ENCODE measurements at regions not wholly inside any gene's neighbourhood (a gene's known extent, or its start where the extent isn't known, plus 50 kb on each side); places are given as distances from the start of the nearest gene placed in this dataset.

DNA sequence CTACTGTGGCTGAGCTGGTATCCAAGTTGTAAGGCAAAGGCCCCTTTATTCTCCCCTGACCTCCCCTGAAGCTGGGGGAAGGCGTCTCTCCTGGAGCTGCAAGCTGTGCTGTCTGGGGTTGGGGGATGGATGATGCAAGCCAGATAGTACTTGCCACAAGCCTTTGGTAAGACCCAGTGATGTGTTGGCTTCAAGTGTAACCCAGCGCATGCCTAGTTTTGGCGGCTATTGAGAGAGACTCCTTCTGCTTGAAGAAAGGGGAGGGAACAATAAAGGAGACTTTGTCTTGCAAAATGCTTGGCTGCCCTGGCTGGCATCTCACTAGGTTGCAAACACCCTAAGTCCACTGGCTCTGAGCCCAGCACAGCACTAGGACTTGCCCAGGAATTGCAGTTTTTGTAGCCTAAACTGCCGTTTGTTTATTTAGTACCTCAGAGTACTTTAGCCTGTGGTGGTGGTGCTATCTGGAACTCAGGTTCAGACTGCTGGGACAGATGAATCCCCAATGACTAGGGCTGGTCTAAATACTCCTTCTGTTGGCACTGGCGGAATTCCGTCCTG lies 108.2 kb downstream of the TNFSF13B start:
- no peak overlapping the region for H3K4me3 ChIP-seq (ENCODE audit: low read length in 2 of 2)
- ATAC-seq (ENCODE audit: low FRiP score): no peak

DNA sequence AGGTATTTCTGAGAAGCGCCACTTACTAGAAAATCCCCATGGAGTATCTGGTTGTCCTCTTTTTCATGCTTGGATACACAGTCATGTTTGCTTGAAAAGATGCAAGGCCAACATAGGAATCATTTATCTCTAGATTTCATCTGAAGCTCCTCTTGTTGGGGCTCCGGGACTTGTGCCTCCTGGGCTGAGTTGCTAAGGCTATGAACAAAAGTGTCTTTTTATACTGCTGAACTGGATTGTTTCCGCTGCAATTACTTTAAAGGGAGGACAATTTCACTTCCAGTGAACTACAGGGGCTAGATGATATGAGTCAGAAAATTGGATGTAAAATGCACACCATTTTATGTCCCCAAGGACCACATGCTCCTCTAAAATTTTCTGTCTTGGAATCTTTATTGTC lies 114.1 kb downstream of the TNFSF13B start:
- H3K9me3 ChIP-seq (ENCODE audit: control insufficient read depth, low read length): no peaks in the 10 kb centered on the region
- no peak for DNase-seq
- no peaks in the 10 kb centered on the region for H3K4me1 ChIP-seq (ENCODE audit: control insufficient read depth in 1 of 2, insufficient read depth in 2 of 2, low read length in 2 of 2)
- intact Hi-C loops (cut with DNase I): no loop called here
- H3K27ac ChIP-seq (ENCODE audit: low read depth in 1 of 2, low read length in 2 of 2): no peak overlapping the region
- no peak overlapping the region for H3K4me3 ChIP-seq (ENCODE audit: low read length in 2 of 2)
- no peaks in the 10 kb centered on the region for H3K36me3 ChIP-seq (ENCODE audit: control insufficient read depth in 1 of 2, insufficient read depth in 2 of 2, low read length in 1 of 2)
- WGBS, 2 donors: 61 to 84% methylated on average over 3 of the region's 3 CpGs
- H3K27me3 ChIP-seq (ENCODE audit: control insufficient read depth in 1 of 2, insufficient read depth in 2 of 2, low read length in 1 of 2): no peaks in the 10 kb centered on the region
- ATAC-seq (ENCODE audit: low FRiP score): no peak

More for the DNA sequence above, 108.2 kb downstream of the TNFSF13B start:
- Histone ChIP-seq H3K9me3 (ENCODE audit: control insufficient read depth, low read length) (peaks cover 1% of the 10 kb centered on the region), H3K4me1 (ENCODE audit: control insufficient read depth in 1 of 2, insufficient read depth in 2 of 2, low read length in 2 of 2) (no peaks in the 10 kb centered on the region), H3K36me3 (ENCODE audit: control insufficient read depth in 1 of 2, insufficient read depth in 2 of 2, low read length in 1 of 2) (no peaks in the 10 kb centered on the region), H3K27ac (ENCODE audit: low read depth in 1 of 2, low read length in 2 of 2) (no peak overlapping the region), H3K27me3 (ENCODE audit: control insufficient read depth in 1 of 2, insufficient read depth in 2 of 2, low read length in 1 of 2) (no peaks in the 10 kb centered on the region)
- no peak for DNase-seq
- 76% methylated on average over 6 of the region's 6 CpGs for WGBS, 2 donors
- intact Hi-C loops (cut with DNase I): no loop called here

DNA sequence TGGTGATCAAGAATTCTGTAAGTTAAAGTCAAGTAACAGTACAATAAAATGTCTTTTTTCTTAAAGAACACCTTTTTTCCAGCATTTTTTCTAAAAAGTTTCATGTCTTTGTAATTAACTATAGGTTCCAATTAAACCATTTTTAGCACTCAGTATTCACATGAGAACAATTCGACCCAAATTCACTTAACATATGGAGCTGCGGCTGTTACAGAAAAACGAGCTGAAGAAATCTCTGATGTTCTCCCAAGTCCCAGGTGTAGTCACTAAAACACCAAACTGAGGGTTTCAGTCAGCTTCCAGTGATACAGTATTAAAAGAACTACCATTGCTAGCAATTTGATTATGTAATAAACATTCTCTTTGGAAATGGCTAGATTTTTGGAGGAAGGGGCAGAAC lies 117.6 kb downstream of the TNFSF13B start:
- no peak for DNase-seq
- no peak overlapping the region for H3K4me3 ChIP-seq (ENCODE audit: low read length in 2 of 2)
- ATAC-seq (ENCODE audit: low FRiP score): no peak
- intact Hi-C loops (cut with DNase I): no loop called here
- 80 to 86% methylated on average over 3 of the region's 3 CpGs for WGBS, 2 donors
- no peaks in the 10 kb centered on the region for H3K9me3 ChIP-seq (ENCODE audit: control insufficient read depth, low read length)
- no peaks in the 10 kb centered on the region for H3K36me3 ChIP-seq (ENCODE audit: control insufficient read depth in 1 of 2, insufficient read depth in 2 of 2, low read length in 1 of 2)
- no peaks in the 10 kb centered on the region for H3K27me3 ChIP-seq (ENCODE audit: control insufficient read depth in 1 of 2, insufficient read depth in 2 of 2, low read length in 1 of 2)
- H3K4me1 ChIP-seq (ENCODE audit: control insufficient read depth in 1 of 2, insufficient read depth in 2 of 2, low read length in 2 of 2): no peaks in the 10 kb centered on the region
- H3K27ac ChIP-seq (ENCODE audit: low read depth in 1 of 2, low read length in 2 of 2): no peak overlapping the region

DNA sequence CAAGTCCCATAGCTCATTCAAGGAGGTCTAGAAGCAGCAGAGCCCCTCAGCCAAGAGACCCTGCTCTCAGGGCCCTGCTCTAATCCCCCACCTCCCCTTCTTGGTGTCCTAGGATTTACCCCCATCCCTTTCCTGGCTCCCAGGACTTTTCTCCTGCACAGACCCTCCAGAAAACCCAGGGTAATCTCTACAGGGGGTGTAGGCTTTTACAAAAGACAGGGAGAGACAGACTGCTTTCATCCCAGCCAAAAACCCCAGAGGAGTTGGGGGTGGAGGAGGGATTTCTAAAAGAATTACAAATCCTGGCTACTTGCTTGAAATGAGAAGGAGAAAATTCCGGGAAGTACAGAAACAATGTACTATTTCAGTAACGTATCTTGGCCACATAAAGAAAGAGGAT lies 133.3 kb downstream of the TNFSF13B start:
- DNase-seq: no peak
- H3K4me3 ChIP-seq (ENCODE audit: low read length in 2 of 2): no peak overlapping the region
- no peaks in the 10 kb centered on the region for H3K27me3 ChIP-seq (ENCODE audit: control insufficient read depth in 1 of 2, insufficient read depth in 2 of 2, low read length in 1 of 2)
- H3K9me3 ChIP-seq (ENCODE audit: control insufficient read depth, low read length): no peaks in the 10 kb centered on the region
- no peaks in the 10 kb centered on the region for H3K4me1 ChIP-seq (ENCODE audit: control insufficient read depth in 1 of 2, insufficient read depth in 2 of 2, low read length in 2 of 2)
- WGBS, 2 donors: 23 to 34% methylated on average over 2 of the region's 2 CpGs
- no peak for ATAC-seq (ENCODE audit: low FRiP score)
- no peak overlapping the region for H3K27ac ChIP-seq (ENCODE audit: low read depth in 1 of 2, low read length in 2 of 2)
- intact Hi-C loops (cut with DNase I): no loop called here
- H3K36me3 ChIP-seq (ENCODE audit: control insufficient read depth in 1 of 2, insufficient read depth in 2 of 2, low read length in 1 of 2): no peaks in the 10 kb centered on the region

DNA sequence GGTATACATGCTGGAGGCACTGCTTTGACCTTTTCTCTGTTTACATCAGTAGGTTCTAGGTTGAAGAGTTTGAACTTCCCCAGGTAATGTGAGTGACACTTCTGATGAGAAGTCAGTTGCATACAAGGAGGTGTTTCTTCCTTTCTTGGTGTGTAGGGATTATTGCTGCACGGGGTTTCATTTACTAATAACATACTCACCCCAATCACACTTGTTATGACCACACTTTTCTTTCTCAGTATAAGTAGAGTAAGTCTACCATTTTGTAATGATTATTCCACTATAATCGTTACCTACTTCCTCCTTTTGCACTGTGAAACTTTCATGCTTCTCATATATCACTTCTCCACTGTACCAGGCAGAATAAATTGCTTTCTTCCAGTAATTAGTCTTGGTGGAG lies 138.0 kb downstream of the TNFSF13B start:
- no peak overlapping the region for H3K4me3 ChIP-seq (ENCODE audit: low read length in 2 of 2)
- DNase-seq: no peak
- ATAC-seq (ENCODE audit: low FRiP score): no peak
- intact Hi-C loops (cut with DNase I): no loop called here
- no peaks in the 10 kb centered on the region for H3K27me3 ChIP-seq (ENCODE audit: control insufficient read depth in 1 of 2, insufficient read depth in 2 of 2, low read length in 1 of 2)
- no peak overlapping the region for H3K27ac ChIP-seq (ENCODE audit: low read depth in 1 of 2, low read length in 2 of 2)
- H3K36me3 ChIP-seq (ENCODE audit: control insufficient read depth in 1 of 2, insufficient read depth in 2 of 2, low read length in 1 of 2): no peaks in the 10 kb centered on the region
- H3K4me1 ChIP-seq (ENCODE audit: control insufficient read depth in 1 of 2, insufficient read depth in 2 of 2, low read length in 2 of 2): no peaks in the 10 kb centered on the region
- WGBS, 2 donors: 71 to 76% methylated on average over 2 of the region's 2 CpGs
- peaks cover 2% of the 10 kb centered on the region for H3K9me3 ChIP-seq (ENCODE audit: control insufficient read depth, low read length)

DNA sequence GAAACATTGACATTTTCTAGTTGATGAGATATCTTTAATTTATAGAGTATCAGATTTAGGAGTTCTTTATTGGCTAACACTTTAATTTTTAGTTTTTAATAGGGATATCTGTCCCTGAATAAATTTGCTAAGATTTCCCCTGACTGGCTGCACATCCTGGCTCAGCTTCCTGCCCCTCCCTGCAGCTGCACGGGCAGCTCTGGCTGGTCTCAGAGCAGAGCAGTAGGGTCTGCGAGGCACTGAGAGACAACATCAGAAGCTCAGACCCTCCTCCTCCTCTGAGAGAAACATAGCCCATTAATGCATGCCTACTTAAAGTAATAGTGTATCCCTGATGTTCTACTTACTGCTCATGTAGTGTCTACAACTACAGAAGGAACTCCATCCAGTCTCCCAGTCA lies 139.2 kb downstream of the TNFSF13B start:
- Histone ChIP-seq H3K27me3 (ENCODE audit: control insufficient read depth in 1 of 2, insufficient read depth in 2 of 2, low read length in 1 of 2) (no peaks in the 10 kb centered on the region), H3K4me1 (ENCODE audit: control insufficient read depth in 1 of 2, insufficient read depth in 2 of 2, low read length in 2 of 2) (no peaks in the 10 kb centered on the region), H3K27ac (ENCODE audit: low read depth in 1 of 2, low read length in 2 of 2) (no peak overlapping the region), H3K9me3 (ENCODE audit: control insufficient read depth, low read length) (peaks cover 2% of the 10 kb centered on the region), H3K36me3 (ENCODE audit: control insufficient read depth in 1 of 2, insufficient read depth in 2 of 2, low read length in 1 of 2) (no peaks in the 10 kb centered on the region), H3K4me3 (ENCODE audit: low read length in 2 of 2) (no peak overlapping the region)
- intact Hi-C loops (cut with DNase I): no loop called here
- 3 to 4% methylated on average over 2 of the region's 2 CpGs for WGBS, 2 donors
- ATAC-seq (ENCODE audit: low FRiP score) (no peak), DNase-seq (no peak)

DNA sequence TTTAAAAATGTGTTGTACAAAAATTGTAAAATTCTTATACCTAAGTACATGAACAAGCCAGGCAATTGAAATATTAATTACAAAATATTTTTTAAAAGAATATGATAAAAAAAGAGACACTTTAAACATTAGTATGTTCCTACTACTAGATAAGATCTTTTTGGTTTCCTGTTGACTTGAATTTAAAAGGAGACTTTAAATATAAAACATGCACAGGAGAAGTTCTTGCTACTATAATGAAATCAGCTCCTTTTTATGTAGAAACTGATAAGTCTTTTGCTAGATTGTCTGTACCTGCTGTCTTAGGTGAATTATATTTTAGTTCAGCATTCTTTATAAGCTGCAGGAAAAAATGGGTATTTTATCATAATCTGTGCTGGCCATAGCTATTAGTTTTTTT lies 140.2 kb downstream of the TNFSF13B start:
- Histone ChIP-seq H3K4me1 (ENCODE audit: control insufficient read depth in 1 of 2, insufficient read depth in 2 of 2, low read length in 2 of 2) (no peaks in the 10 kb centered on the region), H3K27me3 (ENCODE audit: control insufficient read depth in 1 of 2, insufficient read depth in 2 of 2, low read length in 1 of 2) (no peaks in the 10 kb centered on the region), H3K4me3 (ENCODE audit: low read length in 2 of 2) (no peak overlapping the region), H3K9me3 (ENCODE audit: control insufficient read depth, low read length) (peaks cover 2% of the 10 kb centered on the region), H3K36me3 (ENCODE audit: control insufficient read depth in 1 of 2, insufficient read depth in 2 of 2, low read length in 1 of 2) (no peaks in the 10 kb centered on the region), H3K27ac (ENCODE audit: low read depth in 1 of 2, low read length in 2 of 2) (no peak overlapping the region)
- no peak for DNase-seq
- no peak for ATAC-seq (ENCODE audit: low FRiP score)
- intact Hi-C loops (cut with DNase I): no loop called here

DNA sequence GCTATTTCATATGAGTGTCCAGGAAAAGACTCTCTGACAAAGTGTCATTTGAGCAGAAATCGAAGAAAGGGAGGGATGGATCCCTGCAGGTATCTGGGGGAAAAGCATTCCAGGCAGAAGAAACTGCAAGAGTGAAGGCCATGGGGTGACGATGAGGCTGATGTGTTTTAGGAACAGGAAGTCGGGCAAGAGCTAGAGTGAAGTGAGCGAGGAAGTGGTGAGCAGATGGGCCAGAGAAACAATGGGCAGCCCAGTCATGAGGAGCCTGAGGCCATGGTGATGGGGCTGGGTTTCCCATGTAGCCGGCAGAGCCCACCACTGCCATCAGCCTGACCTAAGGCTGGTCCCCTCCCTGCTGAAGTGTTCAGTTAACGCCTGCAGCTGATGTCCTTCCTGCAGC lies 150.2 kb downstream of the TNFSF13B start:
- intact Hi-C loops (cut with DNase I): no loop called here
- Histone ChIP-seq H3K27me3 (ENCODE audit: control insufficient read depth in 1 of 2, insufficient read depth in 2 of 2, low read length in 1 of 2) (no peaks in the 10 kb centered on the region), H3K4me1 (ENCODE audit: control insufficient read depth in 1 of 2, insufficient read depth in 2 of 2, low read length in 2 of 2) (no peaks in the 10 kb centered on the region), H3K9me3 (ENCODE audit: control insufficient read depth, low read length) (no peaks in the 10 kb centered on the region), H3K27ac (ENCODE audit: low read depth in 1 of 2, low read length in 2 of 2) (no peak overlapping the region), H3K36me3 (ENCODE audit: control insufficient read depth in 1 of 2, insufficient read depth in 2 of 2, low read length in 1 of 2) (no peaks in the 10 kb centered on the region), H3K4me3 (ENCODE audit: low read length in 2 of 2) (no peak overlapping the region)
- DNase-seq (no peak), ATAC-seq (ENCODE audit: low FRiP score) (no peak)
- 78 to 79% methylated on average over 6 of the region's 6 CpGs for WGBS, 2 donors

DNA sequence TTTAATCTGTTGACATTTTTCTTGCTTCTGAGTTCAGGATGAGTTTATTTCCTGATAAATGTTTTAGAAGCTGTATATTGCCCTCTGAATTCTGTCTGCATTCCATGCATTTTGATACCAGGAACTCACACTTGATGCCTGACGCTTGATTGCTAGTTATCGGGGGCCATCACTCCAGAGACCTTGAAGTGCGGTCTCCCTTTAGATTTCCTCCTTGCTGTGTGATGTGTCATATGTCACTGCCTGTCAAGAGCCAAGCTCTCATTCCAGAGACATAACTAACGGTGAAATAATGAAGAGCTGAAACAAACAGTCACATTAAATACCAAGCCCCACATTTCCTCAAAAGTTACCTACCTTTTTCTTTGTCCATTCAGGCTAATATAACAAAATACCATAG lies 155.5 kb downstream of the TNFSF13B start:
- no peak for DNase-seq
- Histone ChIP-seq H3K9me3 (ENCODE audit: control insufficient read depth, low read length) (peaks cover 1% of the 10 kb centered on the region), H3K4me1 (ENCODE audit: control insufficient read depth in 1 of 2, insufficient read depth in 2 of 2, low read length in 2 of 2) (no peaks in the 10 kb centered on the region), H3K36me3 (ENCODE audit: control insufficient read depth in 1 of 2, insufficient read depth in 2 of 2, low read length in 1 of 2) (no peaks in the 10 kb centered on the region), H3K27me3 (ENCODE audit: control insufficient read depth in 1 of 2, insufficient read depth in 2 of 2, low read length in 1 of 2) (no peaks in the 10 kb centered on the region), H3K4me3 (ENCODE audit: low read length in 2 of 2) (no peak overlapping the region), H3K27ac (ENCODE audit: low read depth in 1 of 2, low read length in 2 of 2) (no peak overlapping the region)
- intact Hi-C loops (cut with DNase I): no loop called here
- 7 to 14% methylated on average over 4 of the region's 4 CpGs for WGBS, 2 donors
- ATAC-seq (ENCODE audit: low FRiP score): no peak
